ENCODE measurements at regions not wholly inside any gene's neighbourhood (a gene's known extent, or its start where the extent isn't known, plus 50 kb on each side); places are given as distances from the start of the nearest gene placed in this dataset.

- H3K36me3 Mint-ChIP-seq: no peaks in the 10 kb centered on the region
- H3K9me3 Mint-ChIP-seq: no peaks in the 10 kb centered on the region
- H3K4me3 Mint-ChIP-seq: no peak overlapping the region
- H3K4me1 Mint-ChIP-seq: no peaks in the 10 kb centered on the region
- H3K27ac Mint-ChIP-seq: no peak overlapping the region
- no peaks in the 10 kb centered on the region for H3K27me3 Mint-ChIP-seq
These were observed 94.8 kb downstream of the BTBD3 start for GRCh38 chr20:12012241-12013222.

DNA sequence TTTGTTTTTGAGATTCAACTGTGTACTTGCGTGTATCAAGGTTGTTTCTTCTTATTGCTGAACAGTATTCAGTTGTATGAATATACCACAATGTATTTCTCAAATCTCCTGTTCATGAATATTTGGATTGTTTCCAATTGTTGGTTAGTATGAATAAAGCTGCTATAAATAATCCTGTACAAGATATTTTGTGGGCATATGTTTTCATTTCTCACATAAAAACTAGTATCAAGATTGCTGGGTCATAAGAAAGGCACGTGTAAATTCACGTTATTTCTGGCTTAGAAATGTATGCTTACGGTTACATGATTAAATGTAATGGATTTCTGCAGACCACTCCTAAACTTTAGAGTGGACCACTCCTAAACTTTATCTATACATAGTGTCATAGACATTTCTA lies 96.6 kb downstream of the BTBD3 start:
- no peaks in the 10 kb centered on the region for H3K9me3 Mint-ChIP-seq
- H3K27ac Mint-ChIP-seq: no peak overlapping the region
- no peak overlapping the region for H3K4me3 Mint-ChIP-seq
- no peaks in the 10 kb centered on the region for H3K4me1 Mint-ChIP-seq
- no peaks in the 10 kb centered on the region for H3K36me3 Mint-ChIP-seq
- H3K27me3 Mint-ChIP-seq: no peaks in the 10 kb centered on the region

- H3K36me3 Mint-ChIP-seq: no peaks in the 10 kb centered on the region
- no peak overlapping the region for H3K4me3 Mint-ChIP-seq
These were observed 97.0 kb downstream of the BTBD3 start for GRCh38 chr20:12014736-12015135.

DNA sequence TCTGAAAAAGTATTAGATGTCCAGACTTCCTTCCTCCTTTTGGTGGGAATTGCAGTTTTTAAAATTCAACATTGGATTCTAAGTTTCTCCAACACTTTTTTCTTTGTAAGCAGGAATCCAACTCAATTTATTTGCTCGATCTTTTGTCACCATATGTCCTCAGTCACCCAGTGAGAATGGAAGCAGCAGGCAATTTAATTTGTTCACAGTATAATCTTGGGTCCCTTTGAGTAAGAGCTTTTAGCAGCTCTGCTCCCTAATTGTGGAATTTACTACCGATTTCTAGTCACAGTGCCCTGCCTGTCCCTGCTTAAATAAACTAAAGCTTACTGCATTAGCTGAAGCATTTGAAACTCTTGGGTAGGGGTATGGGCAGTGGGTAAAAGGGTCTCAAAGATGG lies 98.6 kb downstream of the BTBD3 start:
- Mint-ChIP-seq H3K4me1 (no peaks in the 10 kb centered on the region), H3K36me3 (no peaks in the 10 kb centered on the region), H3K9me3 (no peaks in the 10 kb centered on the region), H3K27ac (no peak overlapping the region), H3K27me3 (no peaks in the 10 kb centered on the region), H3K4me3 (no peak overlapping the region)

More at GRCh38 chr20:12014736-12015135, 97.0 kb downstream of the BTBD3 start:
- no peak overlapping the region for H3K27ac Mint-ChIP-seq
- H3K27me3 Mint-ChIP-seq: no peaks in the 10 kb centered on the region
- H3K9me3 Mint-ChIP-seq: no peaks in the 10 kb centered on the region
- no peaks in the 10 kb centered on the region for H3K4me1 Mint-ChIP-seq

DNA sequence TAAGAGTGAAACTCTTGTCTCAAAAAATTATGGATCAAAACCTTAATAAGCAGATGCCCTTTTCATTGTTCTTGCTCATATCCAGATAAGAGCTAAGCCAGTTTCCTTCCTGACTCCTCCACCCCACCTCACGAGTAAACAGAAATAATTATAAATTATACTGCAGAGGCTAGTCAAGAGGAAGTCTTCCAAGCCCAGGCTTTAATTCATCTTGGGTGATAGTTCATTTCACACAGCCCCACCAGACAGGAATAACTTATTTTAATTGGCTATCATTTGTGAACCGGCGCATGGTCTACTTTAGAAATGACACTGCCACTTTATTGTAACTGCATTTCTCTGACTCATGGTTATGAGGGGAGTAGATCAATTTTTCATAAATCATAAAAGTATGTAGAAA lies 102.0 kb downstream of the BTBD3 start:
- H3K27me3 Mint-ChIP-seq: no peaks in the 10 kb centered on the region
- no peaks in the 10 kb centered on the region for H3K36me3 Mint-ChIP-seq
- H3K9me3 Mint-ChIP-seq: peaks cover 7% of the 10 kb centered on the region
- no peak overlapping the region for H3K27ac Mint-ChIP-seq
- H3K4me1 Mint-ChIP-seq: no peaks in the 10 kb centered on the region
- no peak overlapping the region for H3K4me3 Mint-ChIP-seq

DNA sequence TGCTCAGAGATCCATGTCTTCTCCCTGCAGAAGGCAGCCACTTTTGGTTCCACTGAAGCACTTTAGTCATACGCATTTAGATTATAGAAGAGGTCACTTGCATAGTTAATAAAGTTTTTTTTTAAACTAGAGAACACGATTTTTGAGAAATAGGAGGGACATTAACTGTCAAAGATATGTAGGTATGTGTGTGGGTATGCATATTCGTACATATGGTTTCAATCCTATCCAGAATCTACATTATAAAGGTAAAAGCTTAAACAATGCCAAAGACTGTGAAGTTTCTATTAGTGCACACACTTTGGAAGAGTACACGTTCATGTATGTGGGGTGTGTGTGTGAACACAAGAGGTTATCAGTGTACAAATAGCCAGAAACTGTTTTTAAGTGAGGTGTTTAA lies 103.2 kb downstream of the BTBD3 start:
- Mint-ChIP-seq H3K4me3 (no peak overlapping the region), H3K36me3 (no peaks in the 10 kb centered on the region), H3K9me3 (peaks cover 7% of the 10 kb centered on the region), H3K27ac (no peak overlapping the region), H3K27me3 (no peaks in the 10 kb centered on the region), H3K4me1 (no peaks in the 10 kb centered on the region)

GRCh38 chr20:12022126-12022525 lies 104.4 kb downstream of the BTBD3 start:
- Mint-ChIP-seq H3K27ac (no peak overlapping the region), H3K4me3 (no peak overlapping the region), H3K27me3 (no peaks in the 10 kb centered on the region), H3K4me1 (no peaks in the 10 kb centered on the region), H3K9me3 (peaks cover 7% of the 10 kb centered on the region), H3K36me3 (no peaks in the 10 kb centered on the region)

- Mint-ChIP-seq H3K27me3 (no peaks in the 10 kb centered on the region), H3K4me1 (no peaks in the 10 kb centered on the region), H3K9me3 (peaks cover 7% of the 10 kb centered on the region), H3K4me3 (no peak overlapping the region), H3K36me3 (no peaks in the 10 kb centered on the region), H3K27ac (no peak overlapping the region)
These were observed 105.6 kb downstream of the BTBD3 start for GRCh38 chr20:12023194-12023795.

GRCh38 chr20:12028771-12029170 lies 111.1 kb downstream of the BTBD3 start:
- H3K4me3 Mint-ChIP-seq: no peak overlapping the region
- H3K36me3 Mint-ChIP-seq: no peaks in the 10 kb centered on the region
- no peaks in the 10 kb centered on the region for H3K9me3 Mint-ChIP-seq
- H3K4me1 Mint-ChIP-seq: no peaks in the 10 kb centered on the region
- no peak overlapping the region for H3K27ac Mint-ChIP-seq
- H3K27me3 Mint-ChIP-seq: no peaks in the 10 kb centered on the region

GRCh38 chr20:12030470-12030869 lies 112.8 kb downstream of the BTBD3 start:
- no peaks in the 10 kb centered on the region for H3K4me1 Mint-ChIP-seq
- H3K27ac Mint-ChIP-seq: no peak overlapping the region
- no peaks in the 10 kb centered on the region for H3K27me3 Mint-ChIP-seq
- H3K36me3 Mint-ChIP-seq: no peaks in the 10 kb centered on the region
- no peaks in the 10 kb centered on the region for H3K9me3 Mint-ChIP-seq
- no peak overlapping the region for H3K4me3 Mint-ChIP-seq

GRCh38 chr20:12036142-12036541 lies 118.4 kb downstream of the BTBD3 start:
- H3K27me3 Mint-ChIP-seq: no peaks in the 10 kb centered on the region
- no peak overlapping the region for H3K4me3 Mint-ChIP-seq

GRCh38 chr20:12037521-12037920 lies 119.8 kb downstream of the BTBD3 start:
- no peaks in the 10 kb centered on the region for H3K9me3 Mint-ChIP-seq
- no peak overlapping the region for H3K4me3 Mint-ChIP-seq
- H3K36me3 Mint-ChIP-seq: no peaks in the 10 kb centered on the region
- no peak overlapping the region for H3K27ac Mint-ChIP-seq
- no peaks in the 10 kb centered on the region for H3K27me3 Mint-ChIP-seq
- H3K4me1 Mint-ChIP-seq: no peaks in the 10 kb centered on the region

More at GRCh38 chr20:12036142-12036541, 118.4 kb downstream of the BTBD3 start:
- Mint-ChIP-seq H3K4me1 (no peaks in the 10 kb centered on the region), H3K27ac (no peak overlapping the region), H3K9me3 (no peaks in the 10 kb centered on the region), H3K36me3 (no peaks in the 10 kb centered on the region)

DNA sequence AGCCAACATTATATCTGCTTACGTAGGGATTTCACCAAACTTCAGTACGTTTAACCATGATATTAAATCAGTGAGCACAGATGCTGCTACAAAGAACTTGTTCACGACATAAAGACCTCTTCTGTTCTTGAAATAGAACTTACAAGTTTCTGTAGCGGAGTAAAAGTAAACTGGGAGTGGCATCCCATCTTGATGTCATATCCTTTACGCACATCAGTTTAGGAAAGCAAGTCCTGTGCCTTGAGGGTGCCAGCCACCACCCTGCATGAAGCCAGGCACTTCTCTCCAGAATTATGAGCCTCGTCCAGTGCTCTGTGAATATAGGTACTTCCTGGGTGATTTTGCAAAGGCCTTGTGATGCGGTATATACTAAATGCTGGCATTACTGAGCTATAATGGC lies 122.6 kb downstream of the BTBD3 start:
- H3K4me1 Mint-ChIP-seq: no peaks in the 10 kb centered on the region
- H3K9me3 Mint-ChIP-seq: no peaks in the 10 kb centered on the region
- H3K27ac Mint-ChIP-seq: no peak overlapping the region
- no peak overlapping the region for H3K4me3 Mint-ChIP-seq
- H3K27me3 Mint-ChIP-seq: no peaks in the 10 kb centered on the region
- H3K36me3 Mint-ChIP-seq: no peaks in the 10 kb centered on the region

- H3K27me3 Mint-ChIP-seq: no peaks in the 10 kb centered on the region
- no peaks in the 10 kb centered on the region for H3K9me3 Mint-ChIP-seq
- H3K27ac Mint-ChIP-seq: no peak overlapping the region
- H3K36me3 Mint-ChIP-seq: no peaks in the 10 kb centered on the region
- H3K4me1 Mint-ChIP-seq: no peaks in the 10 kb centered on the region
- no peak overlapping the region for H3K4me3 Mint-ChIP-seq
These were observed 127.3 kb downstream of the BTBD3 start for GRCh38 chr20:12044969-12045368.

- Mint-ChIP-seq H3K36me3 (no peaks in the 10 kb centered on the region), H3K27ac (no peak overlapping the region), H3K4me1 (no peaks in the 10 kb centered on the region), H3K9me3 (peaks cover 5% of the 10 kb centered on the region), H3K27me3 (peaks cover 3% of the 10 kb centered on the region), H3K4me3 (no peak overlapping the region)
These were observed 130.2 kb downstream of the BTBD3 start for GRCh38 chr20:12047838-12048432.

DNA sequence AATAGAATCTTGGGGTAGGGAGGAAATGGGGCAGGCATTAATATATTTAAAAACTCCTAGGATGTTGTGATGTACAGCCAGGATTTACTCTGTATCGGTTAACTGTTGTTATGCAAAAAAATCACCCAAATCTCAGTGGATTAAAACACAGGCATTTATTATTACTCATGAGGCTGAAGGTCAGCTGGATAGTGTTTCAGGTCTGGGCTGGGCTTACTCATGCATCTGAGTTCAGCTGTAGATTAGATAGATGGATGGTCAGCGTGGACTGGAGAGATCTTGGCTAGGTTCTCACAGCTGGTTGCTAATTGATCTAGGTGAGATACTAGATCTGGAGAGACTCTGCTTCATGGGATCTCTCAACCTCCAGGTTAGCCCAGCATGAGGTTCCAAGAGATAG lies 131.4 kb downstream of the BTBD3 start:
- Mint-ChIP-seq H3K27ac (no peak overlapping the region), H3K36me3 (no peaks in the 10 kb centered on the region), H3K27me3 (peaks cover 3% of the 10 kb centered on the region), H3K4me1 (no peaks in the 10 kb centered on the region), H3K4me3 (no peak overlapping the region), H3K9me3 (peaks cover 5% of the 10 kb centered on the region)

Data from activated naive CD4-positive, alpha-beta T cell treated with anti-CD3 and anti-CD28 coated beads, Interleukin-2, amount 50 U/mL, for 24 hours (primary cell).